ENCODE measurements at regions not wholly inside any gene's neighbourhood (a gene's known extent, or its start where the extent isn't known, plus 50 kb on each side); places are given as distances from the start of the nearest gene placed in this dataset.

GRCh38 chr11:70738661-70739060 is 340.3 kb downstream of the CTTN start:
- TF ChIP-seq CTCF (IDR thresholded peaks at IDR 0.05) (no peak), EZH2 (IDR thresholded peaks at IDR 0.05) (no peak)

Data from neural progenitor cell (in vitro differentiated cells).